NB4 (cell line): ENCODE measurements at regions not wholly inside any gene's neighbourhood (a gene's known extent, or its start where the extent isn't known, plus 50 kb on each side); places are given as distances from the start of the nearest gene placed in this dataset.

Experiments used
- DNase-seq: peaks from one replicate; pipeline ENCODE4 v3.0.0; 2010; ENCODE audit warnings: low read depth
- H3K4me3 ChIP-seq: one replicate; pipeline ENCODE4 v1.5.1; 2011; ENCODE audit warnings: mild to moderate bottlenecking, low read depth, low read length, moderate library complexity
- CTCF ChIP-seq: IDR thresholded peaks from one replicate; pipeline ENCODE4 v1.5.1; 2012; ENCODE audit warnings: low read depth, low read length
- MAX ChIP-seq: IDR thresholded peaks from 2 replicates; pipeline ENCODE4 v1.6.1; 2011; ENCODE audit warnings: low read depth, low read length
- MYC ChIP-seq: IDR thresholded peaks from 2 replicates; pipeline ENCODE4 v1.6.1; 2011; ENCODE audit warnings: low read depth, low read length
- POLR2A ChIP-seq: IDR thresholded peaks from 2 replicates; pipeline ENCODE4 v1.6.1; 2011; ENCODE audit warnings: mild to moderate bottlenecking; ENCODE audit not compliant: insufficient read length; ENCODE audit errors: extremely low read depth

- TF ChIP-seq CTCF, result no peak
- no peak for TF ChIP-seq POLR2A
- no peak for TF ChIP-seq MYC
- no peak for TF ChIP-seq MAX
- H3K4me3 ChIP-seq, result no peak overlapping the region
Measured at GRCh38 chr2:102083393-102083703, 59.2 kb upstream of the IL1R1 start.

GRCh38 chr2:102084651-102085050 is 57.9 kb upstream of the IL1R1 start:
- TF ChIP-seq POLR2A (no peak), MYC (no peak)
- H3K4me3 ChIP-seq, result no peak overlapping the region
- no peak for DNase-seq

More at GRCh38 chr2:102083393-102083703, 59.2 kb upstream of the IL1R1 start:
- DNase-seq, result no peak

GRCh38 chr2:102085238-102085637 is 57.3 kb upstream of the IL1R1 start:
- TF ChIP-seq CTCF, result no peak
- TF ChIP-seq POLR2A, result no peak
- no peak for TF ChIP-seq MYC
- no peak for TF ChIP-seq MAX

GRCh38 chr2:102086150-102086872 is 56.2 kb upstream of the IL1R1 start:
- no peak overlapping the region for H3K4me3 ChIP-seq
- no peak for TF ChIP-seq POLR2A
- no peak for TF ChIP-seq MAX
- no peak for TF ChIP-seq MYC
- TF ChIP-seq CTCF, result no peak
- no peak for DNase-seq

More at GRCh38 chr2:102085238-102085637, 57.3 kb upstream of the IL1R1 start:
- H3K4me3 ChIP-seq, result no peak overlapping the region
- DNase-seq, result no peak

GRCh38 chr2:102091121-102091520 is 51.4 kb upstream of the IL1R1 start:
- no peak for DNase-seq
- TF ChIP-seq POLR2A, result no peak
- TF ChIP-seq MYC, result no peak
- TF ChIP-seq MAX, result no peak
- no peak for TF ChIP-seq CTCF
- H3K4me3 ChIP-seq, result no peak overlapping the region

GRCh38 chr2:102091908-102092307 is 50.6 kb upstream of the IL1R1 start:
- DNase-seq, result no peak
- no peak for TF ChIP-seq MAX
- no peak for TF ChIP-seq CTCF
- TF ChIP-seq POLR2A, result no peak
- TF ChIP-seq MYC, result no peak
- H3K4me3 ChIP-seq, result no peak overlapping the region
